ENCODE measurements at regions not wholly inside any gene's neighbourhood (a gene's known extent, or its start where the extent isn't known, plus 50 kb on each side); places are given as distances from the start of the nearest gene placed in this dataset.
"Not testable (repeated sequence)": the region's sequence is repeated elsewhere in the genome, so short reads cannot be mapped to it uniquely, and the experiment has no call there.

DNA sequence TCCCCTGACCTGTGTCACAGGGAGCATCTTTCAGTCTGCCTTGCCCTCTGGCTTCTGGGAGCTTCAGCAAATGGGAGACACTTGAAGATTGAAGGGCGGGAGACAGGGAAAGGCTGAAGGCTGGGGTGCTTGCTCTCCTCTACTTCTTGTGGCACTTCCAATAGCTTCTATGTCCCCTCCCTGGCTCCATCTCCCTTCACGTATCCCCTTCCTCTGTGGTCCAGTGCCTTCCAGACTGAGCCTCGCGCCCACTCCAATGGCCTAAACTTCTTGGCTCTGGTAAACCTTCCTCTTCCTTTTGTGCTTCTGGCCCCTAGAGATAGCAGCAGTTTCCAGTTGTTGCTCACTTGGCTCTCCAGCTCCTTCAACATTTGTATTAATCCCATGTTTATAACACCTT lies 69.8 kb upstream of the TOPAZ1 start:
- TF ChIP-seq SMC3 (conservative IDR thresholded peaks at IDR 0.05; ENCODE audit: poor library complexity) (no peak), EP300 (conservative IDR thresholded peaks at IDR 0.05; ENCODE audit: poor library complexity, severe bottlenecking) (no peak), MXI1 (conservative IDR thresholded peaks at IDR 0.05; ENCODE audit: poor library complexity, severe bottlenecking) (no peak), POLR2AphosphoS5 (IDR thresholded peaks at IDR 0.05) (no peak), CTCF (IDR thresholded peaks at IDR 0.05; ENCODE audit: poor library complexity, severe bottlenecking) (no peak), RAD21 (conservative IDR thresholded peaks at IDR 0.05) (no peak), REST (IDR thresholded peaks at IDR 0.05; ENCODE audit: borderline replicate concordance) (no peak), TAF1 (IDR thresholded peaks at IDR 0.05; ENCODE audit: low read depth) (no peak)
- H3F3A ChIP-seq (ENCODE audit: insufficient read depth, low read length, poor library complexity, severe bottlenecking) = no peaks in the 10 kb centered on the region
- H2AFZ ChIP-seq (ENCODE audit: low read depth, low read length) = no peak overlapping the region
- no peaks in the 10 kb centered on the region for H3K79me2 ChIP-seq (replicated peaks; ENCODE audit: insufficient read depth, low read length)
- no peak overlapping the region for H3K27ac ChIP-seq (ENCODE audit: low read length)
- H3K9me3 ChIP-seq (ENCODE audit: low read length) = no peaks in the 10 kb centered on the region
- no peak overlapping the region for H3K4me3 ChIP-seq (ENCODE audit: low read length)
- H3K4me2 ChIP-seq (ENCODE audit: low read length) = no peak overlapping the region
- H4K20me1 ChIP-seq (ENCODE audit: insufficient read depth) = no peaks in the 10 kb centered on the region
- no peaks in the 10 kb centered on the region for H3K9me2 ChIP-seq (ENCODE audit: insufficient read depth, low read length)
- H3K36me3 ChIP-seq (ENCODE audit: insufficient read depth, low read length) = no peaks in the 10 kb centered on the region
- H3K9ac ChIP-seq (ENCODE audit: low read length) = no peak overlapping the region
- H3K27me3 ChIP-seq (ENCODE audit: insufficient read depth, low read depth, low read length) = no peaks in the 10 kb centered on the region

DNA sequence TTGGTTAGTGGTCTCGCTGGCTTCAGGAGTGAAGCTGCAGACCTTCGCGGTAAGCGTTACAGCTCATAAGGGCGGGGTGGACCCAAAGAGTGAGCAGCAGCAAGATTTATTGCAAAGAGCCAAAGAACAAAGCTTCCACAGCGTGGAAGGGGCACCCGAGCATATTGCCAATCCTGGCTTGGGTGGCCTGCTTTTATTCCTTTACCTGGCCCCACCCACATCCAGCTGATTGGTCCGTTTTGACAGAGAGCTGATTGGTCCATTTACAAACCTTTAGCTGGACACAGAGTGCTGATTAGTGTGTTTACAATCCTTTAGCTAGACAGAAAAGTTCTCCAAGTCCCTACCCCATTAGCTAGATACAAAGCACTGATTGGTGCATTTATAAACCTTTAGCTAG lies 69.0 kb upstream of the TOPAZ1 start:
- H3K4me2 ChIP-seq (ENCODE audit: low read length); H3F3A ChIP-seq (ENCODE audit: insufficient read depth, low read length, poor library complexity, severe bottlenecking); H3K27ac ChIP-seq (ENCODE audit: low read length); H3K4me3 ChIP-seq (ENCODE audit: low read length); H3K36me3 ChIP-seq (ENCODE audit: insufficient read depth, low read length); H4K20me1 ChIP-seq (ENCODE audit: insufficient read depth); H3K9me2 ChIP-seq (ENCODE audit: insufficient read depth, low read length); H3K27me3 ChIP-seq (ENCODE audit: insufficient read depth, low read depth, low read length); H3K9ac ChIP-seq (ENCODE audit: low read length); H3K79me2 ChIP-seq (replicated peaks; ENCODE audit: insufficient read depth, low read length); H3K9me3 ChIP-seq (ENCODE audit: low read length); H2AFZ ChIP-seq (ENCODE audit: low read depth, low read length): not testable (repeated sequence)

GRCh38 chr3:44173263-44173662 lies 68.4 kb upstream of the TOPAZ1 start:
- no peaks in the 10 kb centered on the region for H3F3A ChIP-seq (ENCODE audit: insufficient read depth, low read length, poor library complexity, severe bottlenecking)
- no peaks in the 10 kb centered on the region for H4K20me1 ChIP-seq (ENCODE audit: insufficient read depth)
- no peak overlapping the region for H3K9ac ChIP-seq (ENCODE audit: low read length)
- H3K4me3 ChIP-seq (ENCODE audit: low read length) = no peak overlapping the region
- no peaks in the 10 kb centered on the region for H3K27me3 ChIP-seq (ENCODE audit: insufficient read depth, low read depth, low read length)
- no peaks in the 10 kb centered on the region for H3K36me3 ChIP-seq (ENCODE audit: insufficient read depth, low read length)
- no peaks in the 10 kb centered on the region for H3K9me3 ChIP-seq (ENCODE audit: low read length)
- TF ChIP-seq SMC3 (conservative IDR thresholded peaks at IDR 0.05; ENCODE audit: poor library complexity) (no peak), EP300 (conservative IDR thresholded peaks at IDR 0.05; ENCODE audit: poor library complexity, severe bottlenecking) (no peak), MXI1 (conservative IDR thresholded peaks at IDR 0.05; ENCODE audit: poor library complexity, severe bottlenecking) (no peak), EZH2 (IDR thresholded peaks at IDR 0.05; ENCODE audit: borderline replicate concordance, insufficient read depth, low read length, poor library complexity, severe bottlenecking) (no peak), POLR2AphosphoS5 (IDR thresholded peaks at IDR 0.05) (no peak), RAD21 (conservative IDR thresholded peaks at IDR 0.05) (no peak), REST (IDR thresholded peaks at IDR 0.05; ENCODE audit: borderline replicate concordance) (no peak)
- no peaks in the 10 kb centered on the region for H3K9me2 ChIP-seq (ENCODE audit: insufficient read depth, low read length)
- H3K27ac ChIP-seq (ENCODE audit: low read length) = no peak overlapping the region
- H3K79me2 ChIP-seq (replicated peaks; ENCODE audit: insufficient read depth, low read length) = no peaks in the 10 kb centered on the region
- H3K4me2 ChIP-seq (ENCODE audit: low read length) = no peak overlapping the region
- H2AFZ ChIP-seq (ENCODE audit: low read depth, low read length) = no peak overlapping the region

Measured in neural cell (in vitro differentiated cells).